HG03439 (cell line): ENCODE measurements at regions not wholly inside any gene's neighbourhood (a gene's known extent, or its start where the extent isn't known, plus 50 kb on each side); places are given as distances from the start of the nearest gene placed in this dataset.
"Not testable (repeated sequence)": the region's sequence is repeated elsewhere in the genome, so short reads cannot be mapped to it uniquely, and the experiment has no call there.

Experiments
- ATAC-seq: cut with Tn5 transposase; IDR thresholded peaks from one replicate; pipeline ENCODE4 v1.9.1; 2021; ENCODE audit warnings: mild to moderate bottlenecking, moderate library complexity; ENCODE audit not compliant: unreplicated experiment

DNA sequence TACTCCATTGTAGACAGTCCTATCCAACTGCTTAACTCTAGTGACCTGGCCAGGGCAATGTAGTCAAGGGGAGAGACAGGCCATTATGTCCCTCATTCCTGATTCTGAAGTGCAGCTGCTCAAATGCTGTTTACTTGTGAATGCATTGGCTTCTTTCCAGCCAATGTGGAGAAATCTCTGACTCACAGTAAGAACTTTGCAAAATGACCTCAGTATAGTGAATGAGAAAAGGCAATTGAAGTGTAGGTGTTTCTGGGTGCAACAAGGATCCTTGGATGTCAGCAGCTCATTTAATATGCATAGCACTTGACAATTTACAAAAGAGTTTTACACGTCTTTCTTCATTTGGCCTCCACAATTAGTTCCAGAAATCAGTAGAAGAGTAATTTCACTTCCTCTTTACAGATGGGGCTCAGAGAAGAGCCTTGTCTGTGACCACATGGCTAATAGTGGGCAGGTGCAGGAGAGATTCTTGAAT is 367.2 kb downstream of the OSTF1 start:
- ATAC-seq: peak; percentile 99

DNA sequence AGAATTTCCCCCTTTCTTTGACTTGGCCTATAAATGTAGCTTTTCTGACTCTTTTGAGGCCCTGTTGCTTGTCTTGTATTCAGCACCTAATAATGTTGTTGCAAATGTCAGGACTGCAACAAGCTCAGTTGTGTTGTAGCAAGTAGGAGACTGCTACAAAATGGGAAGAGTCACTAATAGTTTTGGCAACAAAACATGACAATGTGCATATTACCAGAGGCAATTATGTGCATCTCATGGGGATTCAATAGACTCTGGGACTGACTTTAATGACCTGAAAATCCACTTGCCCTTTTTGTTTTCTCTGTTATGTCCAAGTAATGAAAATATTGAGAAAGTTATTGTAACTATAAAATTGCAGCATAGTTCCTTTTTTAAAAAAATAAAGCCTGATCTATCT is 368.4 kb downstream of the OSTF1 start:
- no peak for ATAC-seq

DNA sequence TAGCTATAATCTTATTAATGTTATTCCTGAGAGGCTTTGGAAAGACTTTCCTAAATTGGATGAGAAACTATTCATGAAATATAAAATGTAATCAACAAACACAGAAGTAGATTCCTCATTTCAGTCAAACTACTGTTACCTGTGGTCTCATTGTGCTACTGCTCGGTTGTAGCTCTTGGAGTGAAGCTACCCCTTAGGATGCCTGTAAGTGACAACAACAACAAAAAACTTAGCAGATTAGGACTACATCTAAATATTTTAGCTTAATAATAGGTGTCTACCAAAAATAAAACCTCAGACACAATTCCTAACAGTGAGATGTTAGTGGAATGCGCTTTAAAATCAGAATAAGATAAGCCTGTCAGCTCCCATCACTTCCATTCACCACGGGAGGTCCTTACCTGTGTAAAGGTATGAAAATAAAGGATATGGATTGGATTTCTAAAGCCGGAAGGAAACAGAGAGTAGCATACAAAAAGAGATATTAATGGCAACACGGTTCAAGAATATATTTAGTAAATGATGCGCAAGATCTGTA is 369.2 kb downstream of the OSTF1 start:
- no peak for ATAC-seq

DNA sequence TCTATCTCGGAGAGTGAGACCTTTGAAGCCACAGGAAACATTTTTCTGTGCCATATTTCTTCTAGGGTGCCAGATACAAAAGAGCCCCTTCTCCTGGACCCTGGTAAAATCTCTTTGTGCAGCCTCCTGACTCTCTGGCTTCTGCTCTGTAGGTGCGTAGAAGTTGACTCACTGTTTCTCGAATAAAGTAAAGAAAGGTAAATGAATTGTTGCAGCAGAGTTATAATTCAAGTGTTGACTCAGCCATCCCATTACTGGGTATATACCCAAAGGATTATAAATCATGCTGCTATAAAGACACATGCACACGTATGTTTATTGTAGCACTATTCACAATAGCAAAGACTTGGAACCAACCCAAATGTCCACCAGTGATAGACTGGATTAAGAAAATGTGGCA is 371.0 kb downstream of the OSTF1 start:
- ATAC-seq: not testable (repeated sequence)

DNA sequence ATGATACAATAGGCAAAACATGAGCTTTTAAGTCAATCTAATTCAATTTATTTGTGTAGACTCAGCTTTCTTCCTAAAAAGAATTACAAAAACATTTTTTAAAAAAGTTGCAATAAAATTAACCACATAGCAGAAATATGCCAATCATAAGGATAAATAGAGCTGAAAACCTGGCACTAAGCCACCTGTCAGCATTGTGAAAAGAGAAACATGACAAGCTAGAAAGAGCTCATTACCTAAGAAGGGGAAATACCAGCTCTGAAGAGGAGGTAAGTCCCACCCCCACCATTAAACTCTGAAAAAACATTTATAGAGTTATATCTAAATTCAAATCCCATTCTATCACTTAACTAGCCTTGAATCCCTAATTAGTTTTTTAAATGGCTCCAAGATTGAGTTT is 372.9 kb downstream of the OSTF1 start:
- no peak for ATAC-seq

DNA sequence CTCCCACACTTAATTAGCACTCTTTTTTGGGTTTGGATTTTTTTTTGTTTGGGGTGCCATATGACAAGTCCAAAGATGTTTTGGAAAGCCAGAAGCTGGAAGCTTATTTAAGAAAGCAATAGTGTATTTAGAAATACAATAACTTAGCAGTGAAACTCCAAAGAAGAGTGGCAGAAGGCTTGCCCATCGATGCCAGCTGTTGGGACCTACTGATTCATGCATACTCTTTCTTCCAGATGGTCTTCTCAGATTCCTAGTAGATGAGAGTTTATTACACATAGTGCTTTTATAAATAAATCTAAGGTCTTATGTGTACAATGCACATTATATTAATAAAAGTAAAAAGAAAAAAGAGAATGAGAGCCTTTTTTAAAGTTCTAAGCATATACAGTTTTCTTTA is 374.6 kb downstream of the OSTF1 start:
- ATAC-seq: no peak

DNA sequence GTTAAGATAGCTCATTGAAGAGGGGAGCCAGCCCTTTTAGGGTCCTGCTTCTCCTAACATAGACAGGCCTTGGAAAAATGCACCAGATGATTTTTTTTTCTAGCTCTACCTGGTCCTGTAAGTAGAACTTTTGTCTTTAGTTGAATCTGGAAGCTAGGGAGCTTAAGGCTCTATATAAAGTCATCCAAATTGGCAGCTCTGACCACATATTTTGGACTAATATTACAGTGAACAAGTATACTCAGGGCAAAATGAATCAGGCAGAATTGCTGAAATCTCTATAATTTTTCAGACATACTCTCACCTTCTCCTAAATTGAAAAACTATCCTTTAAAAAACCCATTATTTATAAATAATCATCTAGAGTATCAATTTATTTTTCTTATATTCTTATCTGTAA is 375.6 kb downstream of the OSTF1 start:
- no peak for ATAC-seq

DNA sequence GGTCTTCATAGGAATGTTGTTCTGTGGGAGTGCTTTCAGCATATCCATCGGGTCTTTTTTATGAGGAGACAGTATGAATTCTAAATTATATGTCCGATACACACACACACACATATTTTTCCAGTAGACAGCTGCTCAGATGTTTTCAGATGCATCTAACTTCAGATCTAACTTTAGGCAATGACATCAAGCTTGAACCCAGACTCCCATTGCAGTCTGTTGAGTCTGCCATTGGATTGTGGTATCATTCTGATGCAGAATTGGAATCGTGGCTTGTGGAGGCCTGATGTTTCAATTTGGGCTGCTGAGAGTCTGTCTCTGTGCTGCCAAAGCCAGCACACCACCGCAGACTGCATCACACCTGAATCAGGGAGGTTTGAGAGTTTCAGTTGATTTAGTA is 376.4 kb downstream of the OSTF1 start:
- no peak for ATAC-seq

DNA sequence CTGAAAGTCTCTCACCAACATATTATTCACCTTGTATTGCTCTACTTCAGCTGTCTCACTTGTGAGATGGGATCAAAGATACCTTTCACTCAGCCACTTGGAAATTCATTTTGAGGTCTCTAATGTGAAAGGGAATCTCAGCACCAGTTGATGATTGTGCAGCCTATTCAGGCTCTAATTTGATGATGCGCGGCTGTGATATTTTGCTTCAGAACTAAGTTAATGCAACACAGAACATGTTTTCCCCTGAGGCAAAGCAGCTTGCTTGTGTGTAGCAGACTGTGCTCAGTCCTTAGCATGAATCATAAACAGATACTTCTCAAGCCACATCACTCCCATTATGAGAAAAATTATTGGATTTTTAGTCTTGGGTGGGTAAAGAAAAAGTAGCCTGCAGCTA is 378.8 kb downstream of the OSTF1 start:
- ATAC-seq: no peak

DNA sequence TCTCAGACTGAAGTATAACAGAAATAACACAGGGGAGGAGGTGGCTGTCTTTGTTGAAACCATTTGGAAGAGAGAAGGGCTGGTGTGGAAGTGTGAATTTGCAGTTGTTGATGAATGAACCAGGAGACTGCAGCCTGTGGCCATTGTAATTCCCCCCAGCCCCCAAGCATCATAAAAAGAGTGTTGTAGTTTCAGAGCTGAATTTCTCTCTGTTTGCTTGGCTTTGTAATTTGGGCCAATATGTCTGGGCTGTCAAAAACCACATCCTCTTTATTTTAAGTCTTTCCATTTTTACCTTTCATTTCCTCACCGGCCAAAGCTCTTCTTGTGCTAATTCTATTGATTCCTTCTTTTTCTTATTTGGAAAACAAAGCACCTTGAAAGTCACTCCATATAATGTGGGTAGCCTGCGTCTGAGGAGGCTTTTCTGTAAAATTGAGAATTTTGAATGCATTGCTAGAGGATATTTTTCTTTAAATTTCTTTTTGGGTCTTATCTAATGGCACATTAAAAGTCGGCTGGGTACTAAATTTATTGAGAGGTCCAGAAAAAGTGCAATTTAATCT is 383.3 kb downstream of the OSTF1 start:
- ATAC-seq: no peak

DNA sequence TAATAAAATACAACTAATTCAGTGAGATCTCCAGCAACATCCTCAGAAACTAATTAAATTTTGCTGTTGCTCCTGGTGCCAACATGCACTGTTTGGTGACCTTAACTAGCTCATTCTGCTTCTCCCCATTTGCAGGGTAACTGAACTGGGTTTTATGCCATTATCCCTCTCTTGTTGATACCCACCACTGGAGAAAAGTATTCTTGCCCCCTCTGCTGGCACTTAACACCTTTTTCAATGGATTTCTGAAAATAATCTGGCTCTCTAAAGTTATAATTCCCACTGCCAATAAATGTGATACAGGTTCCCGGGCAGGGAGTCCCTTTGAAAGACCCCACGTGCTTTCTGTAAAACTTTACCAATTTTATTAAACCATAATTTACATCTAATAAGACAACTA is 394.3 kb downstream of the OSTF1 start:
- no peak for ATAC-seq

DNA sequence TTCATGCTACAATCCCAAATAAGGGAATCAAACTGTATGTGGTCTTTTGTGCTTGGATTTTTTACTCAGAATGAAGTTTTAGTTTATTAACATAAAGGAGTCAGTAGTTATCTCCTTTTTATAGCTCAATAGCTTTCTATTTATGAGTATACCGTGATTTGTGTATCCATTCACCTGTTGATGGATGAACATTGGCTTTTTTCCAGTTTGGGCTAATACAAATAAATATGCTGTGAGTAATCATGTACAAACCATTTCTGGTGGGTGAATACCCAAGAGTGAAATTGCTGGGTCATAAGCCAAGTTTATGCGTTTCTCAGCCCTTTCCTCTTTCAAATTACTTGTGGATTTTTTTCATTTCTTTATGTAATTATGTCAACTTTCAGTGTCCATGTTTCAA is 395.3 kb downstream of the OSTF1 start:
- no peak for ATAC-seq

DNA sequence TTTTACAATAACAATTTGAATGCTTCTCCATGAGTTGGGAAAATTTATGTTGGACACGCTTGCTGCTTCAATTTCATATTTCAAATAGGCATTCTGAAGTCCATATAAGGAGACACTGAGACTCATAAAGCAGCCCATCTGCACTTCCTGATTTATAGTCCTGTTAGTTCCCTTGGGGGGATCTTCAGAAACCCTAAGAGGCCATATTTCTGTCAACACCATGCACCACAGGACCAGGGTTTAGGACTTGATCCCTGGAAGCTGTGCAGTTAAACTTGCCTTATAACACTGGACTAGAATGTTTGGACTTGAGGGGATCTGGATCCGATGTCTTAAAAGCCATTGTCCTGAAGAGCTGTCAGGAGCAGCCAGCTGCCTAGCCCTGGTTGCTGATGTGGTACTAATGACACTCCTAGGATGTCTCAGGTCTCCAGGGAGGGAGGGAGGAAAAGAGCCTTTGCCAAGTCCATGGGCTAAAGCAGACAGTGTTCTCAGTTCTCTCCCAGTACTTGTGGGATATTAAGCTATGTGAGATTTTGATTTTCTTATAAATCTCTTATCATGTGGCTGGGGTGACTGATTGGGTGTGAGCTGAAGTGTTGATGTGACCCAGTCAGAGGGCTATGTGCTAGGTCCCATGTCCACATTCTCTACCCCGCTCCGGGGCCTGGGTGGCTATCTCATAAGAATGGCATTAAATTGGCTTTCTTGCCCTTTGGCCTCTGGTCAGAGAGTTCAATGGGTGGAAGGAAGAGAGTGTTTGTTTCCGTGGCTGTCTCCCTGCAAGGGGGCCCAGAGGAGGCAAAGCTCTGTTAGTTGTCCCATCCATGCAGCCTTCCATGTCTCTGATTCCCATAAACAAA is 399.8 kb downstream of the OSTF1 start:
- ATAC-seq: no peak

DNA sequence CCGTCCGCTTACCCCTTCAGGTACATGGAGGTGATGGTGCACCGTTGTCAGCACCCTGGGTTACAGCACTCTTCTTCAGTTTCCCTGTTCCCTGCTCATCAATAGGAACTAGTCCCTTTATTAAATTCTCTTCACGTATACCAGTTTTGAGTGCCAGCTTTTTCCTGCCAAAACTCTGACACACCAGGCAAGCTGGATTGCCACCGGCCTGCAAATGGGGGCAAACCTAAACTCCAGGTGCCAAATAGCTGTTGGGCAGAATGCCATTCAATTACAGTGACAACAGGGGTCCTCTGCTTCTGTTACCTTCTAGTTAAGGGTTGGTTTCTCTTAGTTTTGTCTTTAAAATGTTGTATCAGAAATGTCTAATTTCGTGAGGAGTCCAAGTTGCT is 400.4 kb downstream of the OSTF1 start:
- ATAC-seq: no peak

DNA sequence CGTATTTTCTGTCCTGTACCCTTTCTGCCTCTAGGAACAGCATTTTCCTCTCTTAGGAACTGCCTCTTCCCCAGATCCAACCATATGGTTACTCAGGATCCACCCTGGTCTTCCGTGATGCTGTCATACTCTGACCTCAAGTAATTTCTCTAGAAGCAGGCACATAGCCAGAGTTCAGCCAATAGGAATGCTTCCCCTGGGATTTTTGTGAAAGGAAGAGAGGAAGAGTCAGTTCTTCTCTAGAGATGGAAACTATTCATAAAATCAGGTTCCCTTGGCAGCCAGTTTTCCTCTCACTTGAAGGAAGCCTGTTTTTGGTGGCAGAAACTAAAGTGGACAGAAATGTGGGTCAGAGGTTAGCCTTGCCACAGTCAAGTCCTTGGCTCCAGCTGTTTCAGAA is 400.1 kb upstream of the PCSK5 start:
- no peak for ATAC-seq

DNA sequence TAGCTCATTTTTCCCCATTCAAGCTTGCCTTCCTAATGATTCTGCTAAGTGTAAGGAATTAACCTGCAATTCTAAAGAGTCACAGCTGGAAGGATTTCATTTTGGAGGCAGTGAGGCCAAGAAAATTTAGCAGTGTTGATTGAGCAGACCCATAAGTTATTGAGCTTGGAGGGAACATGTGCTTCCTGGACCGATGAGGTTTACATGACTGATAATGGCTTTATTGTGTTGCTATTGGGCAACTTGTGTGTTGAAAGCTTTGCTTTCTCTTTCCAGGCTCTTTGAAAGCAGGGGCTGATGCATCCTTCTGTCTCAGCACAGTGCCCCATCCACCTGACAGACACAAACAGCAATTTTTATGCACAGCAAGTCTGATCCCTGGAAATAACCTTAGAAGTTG is 398.9 kb upstream of the PCSK5 start:
- ATAC-seq: no peak

DNA sequence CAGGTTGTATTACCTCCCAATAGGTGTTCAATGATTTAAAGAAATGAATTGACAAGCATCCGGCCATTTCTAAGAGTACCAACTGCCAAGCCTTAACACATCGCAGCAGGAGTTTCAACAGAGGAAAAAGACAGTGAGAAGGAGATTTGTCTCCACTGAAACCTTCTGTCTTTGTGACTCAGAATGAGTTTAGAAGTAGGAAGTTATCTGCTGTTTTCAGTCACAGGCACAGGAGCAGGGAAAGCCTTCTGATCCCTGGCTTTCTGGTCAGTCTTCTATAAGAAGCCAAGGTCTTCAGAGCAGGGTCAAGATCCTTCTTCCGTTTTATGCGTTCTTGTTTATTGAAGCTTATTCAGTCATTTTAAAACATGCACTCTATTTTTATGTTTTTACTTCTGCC is 390.7 kb upstream of the PCSK5 start:
- ATAC-seq: no peak

DNA sequence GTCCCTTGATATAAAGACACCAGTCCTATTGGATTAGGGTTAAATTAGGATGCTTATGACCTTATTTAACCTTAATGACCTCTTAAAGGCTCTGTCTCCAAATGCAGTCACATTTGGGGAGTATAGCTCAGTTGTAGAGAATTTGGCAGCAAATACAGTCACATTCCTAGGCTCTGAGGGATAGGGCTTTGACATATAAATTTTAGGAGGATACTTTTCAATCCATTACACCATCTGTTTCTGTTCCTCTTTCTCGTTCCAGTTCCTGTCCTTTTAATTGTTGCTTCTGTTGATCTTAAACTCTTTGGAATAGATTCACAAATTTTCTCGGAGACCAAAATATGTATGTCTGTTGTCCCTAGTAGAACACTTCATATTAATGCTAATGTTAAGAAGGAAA is 390.0 kb upstream of the PCSK5 start:
- ATAC-seq: no peak

DNA sequence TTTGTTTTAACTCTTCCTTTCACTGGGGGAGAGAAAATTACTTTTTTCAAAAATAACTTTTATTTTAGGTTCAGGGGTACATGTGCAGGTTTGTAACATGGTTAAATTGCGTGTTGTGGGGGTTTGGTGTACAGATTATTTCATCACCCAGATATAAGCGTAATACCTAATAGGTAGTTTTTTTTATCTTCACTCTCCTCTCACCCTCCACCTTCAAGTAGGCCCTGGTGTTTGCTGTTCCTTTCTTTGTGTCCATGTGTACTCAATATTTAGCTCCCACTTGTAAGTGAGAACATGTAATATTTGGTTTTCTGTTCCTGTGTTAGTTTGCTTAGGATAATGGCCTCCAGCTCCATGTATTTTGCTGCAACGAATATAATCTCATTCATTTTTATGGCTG is 389.5 kb upstream of the PCSK5 start:
- ATAC-seq: not testable (repeated sequence)

DNA sequence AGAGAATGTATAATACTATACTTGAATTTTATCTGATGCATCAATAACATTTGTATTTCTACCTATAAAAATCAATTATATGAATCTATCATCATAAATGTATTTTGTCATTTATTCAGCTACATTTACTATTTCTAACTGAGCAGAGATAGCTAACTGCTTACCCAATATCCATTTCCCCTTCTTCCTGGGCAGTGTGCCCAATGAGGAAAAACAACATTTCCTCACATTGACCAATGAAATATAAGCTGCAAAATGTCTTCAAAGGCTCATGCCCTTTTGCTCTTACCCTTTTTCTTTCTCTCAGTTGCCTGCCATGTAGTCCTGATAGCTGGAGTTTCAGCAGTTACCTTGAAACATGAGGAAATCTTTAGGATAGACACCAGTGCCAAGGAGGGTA is 385.8 kb upstream of the PCSK5 start:
- ATAC-seq: no peak

DNA sequence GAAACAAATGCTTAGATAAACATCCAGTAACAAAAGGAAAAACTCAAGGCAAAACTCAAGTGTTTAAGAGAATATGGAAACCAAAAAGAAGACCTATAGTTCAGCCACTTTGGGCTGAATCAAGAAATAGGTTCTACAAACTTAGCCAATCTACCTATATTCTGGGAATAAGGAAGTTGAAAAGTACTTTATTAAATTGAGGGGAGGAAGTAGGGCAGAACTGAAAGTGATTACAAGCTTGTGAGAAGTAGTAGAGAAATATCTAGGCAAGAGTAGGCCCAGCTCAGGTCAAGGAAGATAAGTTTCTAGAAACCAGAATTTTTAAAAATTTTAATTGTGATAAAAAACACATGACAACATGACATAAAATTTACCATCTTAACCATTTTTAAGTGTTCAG is 384.8 kb upstream of the PCSK5 start:
- ATAC-seq: no peak

DNA sequence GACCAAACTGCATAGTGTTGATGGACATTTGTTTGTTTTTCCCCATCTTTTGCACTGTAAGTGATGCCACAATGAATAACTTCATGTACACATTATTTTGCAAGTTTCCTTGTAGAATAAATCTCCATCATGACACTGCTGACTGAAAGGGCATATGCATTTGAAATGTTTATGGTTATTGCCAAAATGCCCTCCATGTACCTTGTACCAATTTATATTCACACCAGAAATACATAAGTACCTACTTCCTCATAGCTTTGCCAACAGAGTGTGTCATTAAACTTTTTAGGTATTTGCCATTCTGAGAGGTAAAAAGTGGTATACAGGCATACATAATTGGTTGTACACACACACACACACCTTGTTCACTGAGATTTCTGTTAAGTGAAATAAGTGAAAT is 361.0 kb upstream of the PCSK5 start:
- no peak for ATAC-seq
